ENCODE measurements at regions not wholly inside any gene's neighbourhood (a gene's known extent, or its start where the extent isn't known, plus 50 kb on each side); places are given as distances from the start of the nearest gene placed in this dataset.
"Not testable (repeated sequence)": the region's sequence is repeated elsewhere in the genome, so short reads cannot be mapped to it uniquely, and the experiment has no call there.

- H3K4me3 ChIP-seq (ENCODE audit: low read depth, low read length), result no peak overlapping the region
- peak; percentile 11 for TF ChIP-seq CTCF (IDR thresholded peaks at IDR 0.05; ENCODE audit: low read depth, low read length, missing control alignments)
- in situ Hi-C loops (cut with HindIII; ENCODE audit: low sequenced_read_pairs), result no loop called here
- peak; percentile 58 for DNase-seq (ENCODE audit: low read depth)
Observed at GRCh38 chr4:23022032-23022431, 329.3 kb downstream of the GBA3 start.

- no peak for DNase-seq (ENCODE audit: low read depth)
- in situ Hi-C loops (cut with HindIII; ENCODE audit: low sequenced_read_pairs), result no loop called here
- H3K4me3 ChIP-seq (ENCODE audit: low read depth, low read length), result no peak overlapping the region
- no peak for TF ChIP-seq CTCF (IDR thresholded peaks at IDR 0.05; ENCODE audit: low read depth, low read length, missing control alignments)
Observed at GRCh38 chr4:23021040-23021439, 328.3 kb downstream of the GBA3 start.

- in situ Hi-C loops (cut with HindIII; ENCODE audit: low sequenced_read_pairs); H3K4me3 ChIP-seq (ENCODE audit: low read depth, low read length); DNase-seq (ENCODE audit: low read depth): not testable (repeated sequence)
Observed at GRCh38 chr4:23020399-23020798, 327.7 kb downstream of the GBA3 start.

- no peak overlapping the region for H3K4me3 ChIP-seq (ENCODE audit: low read depth, low read length)
- DNase-seq (ENCODE audit: low read depth), result no peak
- in situ Hi-C loops (cut with HindIII; ENCODE audit: low sequenced_read_pairs), result no loop called here
- TF ChIP-seq CTCF (IDR thresholded peaks at IDR 0.05; ENCODE audit: low read depth, low read length, missing control alignments), result no peak
Observed at GRCh38 chr4:23016981-23017380, 324.2 kb downstream of the GBA3 start.

- TF ChIP-seq CTCF (IDR thresholded peaks at IDR 0.05; ENCODE audit: low read depth, low read length, missing control alignments), result no peak
- in situ Hi-C loops (cut with HindIII; ENCODE audit: low sequenced_read_pairs), result no loop called here
- no peak overlapping the region for H3K4me3 ChIP-seq (ENCODE audit: low read depth, low read length)
- DNase-seq (ENCODE audit: low read depth), result no peak
Observed at GRCh38 chr4:23015821-23016220, 323.1 kb downstream of the GBA3 start.

GRCh38 chr4:23009093-23009492, 316.4 kb downstream of the GBA3 start:
- DNase-seq (ENCODE audit: low read depth), result no peak
- in situ Hi-C loops (cut with HindIII; ENCODE audit: low sequenced_read_pairs), result no loop called here
- TF ChIP-seq CTCF (IDR thresholded peaks at IDR 0.05; ENCODE audit: low read depth, low read length, missing control alignments), result no peak
- no peak overlapping the region for H3K4me3 ChIP-seq (ENCODE audit: low read depth, low read length)

GRCh38 chr4:23006756-23007155, 314.0 kb downstream of the GBA3 start:
- DNase-seq (ENCODE audit: low read depth), result peak; percentile 62
- in situ Hi-C loops (cut with HindIII; ENCODE audit: low sequenced_read_pairs), result no loop called here
- TF ChIP-seq CTCF (IDR thresholded peaks at IDR 0.05; ENCODE audit: low read depth, low read length, missing control alignments), result no peak
- no peak overlapping the region for H3K4me3 ChIP-seq (ENCODE audit: low read depth, low read length)

Measured in astrocyte of the cerebellum (primary cell).